ENCODE measurements at regions not wholly inside any gene's neighbourhood (a gene's known extent, or its start where the extent isn't known, plus 50 kb on each side); places are given as distances from the start of the nearest gene placed in this dataset.

DNA sequence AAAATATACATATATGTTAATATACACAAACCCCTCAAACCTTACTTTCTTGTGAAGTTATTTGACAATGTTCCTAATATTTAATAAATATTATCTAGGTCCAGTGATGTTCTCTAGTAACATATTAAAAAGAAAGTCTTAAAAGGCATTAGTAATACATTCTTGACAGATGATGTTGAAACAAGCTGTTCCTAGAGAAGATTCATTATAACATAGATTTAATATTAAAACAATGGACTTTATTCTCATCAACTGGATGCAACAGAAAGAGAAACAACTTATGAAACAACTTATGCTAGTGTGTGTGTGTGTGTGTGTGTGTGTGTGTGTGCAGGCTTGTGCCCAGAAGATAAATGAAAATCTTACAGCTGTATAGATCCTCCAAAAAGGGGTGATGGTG, 68.5 kb upstream of the PLXNA2 start:
- DNase-seq (ENCODE audit: low spot score) (no peak), ATAC-seq (ENCODE audit: low FRiP score) (no peak)
- TF ChIP-seq, protein P1, sequence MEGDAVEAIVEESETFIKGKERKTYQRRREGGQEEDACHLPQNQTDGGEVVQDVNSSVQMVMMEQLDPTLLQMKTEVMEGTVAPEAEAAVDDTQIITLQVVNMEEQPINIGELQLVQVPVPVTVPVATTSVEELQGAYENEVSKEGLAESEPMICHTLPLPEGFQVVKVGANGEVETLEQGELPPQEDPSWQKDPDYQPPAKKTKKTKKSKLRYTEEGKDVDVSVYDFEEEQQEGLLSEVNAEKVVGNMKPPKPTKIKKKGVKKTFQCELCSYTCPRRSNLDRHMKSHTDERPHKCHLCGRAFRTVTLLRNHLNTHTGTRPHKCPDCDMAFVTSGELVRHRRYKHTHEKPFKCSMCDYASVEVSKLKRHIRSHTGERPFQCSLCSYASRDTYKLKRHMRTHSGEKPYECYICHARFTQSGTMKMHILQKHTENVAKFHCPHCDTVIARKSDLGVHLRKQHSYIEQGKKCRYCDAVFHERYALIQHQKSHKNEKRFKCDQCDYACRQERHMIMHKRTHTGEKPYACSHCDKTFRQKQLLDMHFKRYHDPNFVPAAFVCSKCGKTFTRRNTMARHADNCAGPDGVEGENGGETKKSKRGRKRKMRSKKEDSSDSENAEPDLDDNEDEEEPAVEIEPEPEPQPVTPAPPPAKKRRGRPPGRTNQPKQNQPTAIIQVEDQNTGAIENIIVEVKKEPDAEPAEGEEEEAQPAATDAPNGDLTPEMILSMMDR (IDR thresholded peaks at IDR 0.05) = no peak

DNA sequence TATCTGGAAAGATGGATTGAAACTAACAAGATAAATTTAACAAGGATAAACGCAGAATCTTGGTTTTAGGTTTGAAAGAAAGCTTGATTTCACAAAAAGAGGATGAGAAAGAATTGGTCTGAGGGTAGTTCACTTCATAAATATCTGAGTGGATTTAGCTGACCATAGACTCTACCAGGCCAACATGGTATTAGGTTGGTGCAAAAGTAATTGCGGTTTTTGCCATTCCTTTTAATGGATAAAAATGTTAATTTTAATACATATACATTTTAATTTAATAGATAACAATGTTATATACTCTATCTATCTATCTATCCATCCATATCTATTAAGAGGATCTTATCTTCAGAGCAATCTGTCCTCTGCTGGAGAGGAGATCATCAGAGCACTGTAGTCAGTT, 70.2 kb upstream of the PLXNA2 start:
- DNase-seq (ENCODE audit: low spot score) (no peak), ATAC-seq (ENCODE audit: low FRiP score) (no peak)
- TF ChIP-seq, protein P1 (IDR thresholded peaks at IDR 0.05) = no peak

DNA sequence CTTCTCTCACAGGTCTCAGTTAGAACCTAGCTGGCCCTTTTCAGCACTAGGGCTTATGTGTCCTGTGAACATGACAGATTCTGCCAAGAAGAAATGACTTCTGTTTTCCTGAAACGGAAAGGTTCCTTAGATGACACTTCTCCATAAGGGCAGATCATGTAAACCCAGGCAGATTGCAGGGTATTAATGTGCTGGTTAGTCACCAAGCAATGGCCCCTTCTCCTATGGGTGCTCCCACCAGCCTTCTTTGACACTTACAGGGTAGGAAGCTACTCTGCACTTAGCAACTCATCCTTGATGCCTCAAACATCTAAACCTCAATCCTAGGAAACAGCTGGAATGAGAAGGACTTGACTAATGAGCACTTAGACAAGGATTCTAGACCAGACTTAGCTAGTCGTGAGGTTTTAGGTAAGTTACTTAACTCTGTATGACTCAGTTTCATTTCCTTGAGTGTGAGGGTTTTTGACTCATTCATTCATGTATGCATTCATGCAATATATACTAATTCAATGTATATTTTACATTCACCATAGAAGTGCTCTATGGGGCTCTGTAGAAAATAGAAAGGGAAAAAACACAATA, 74.1 kb upstream of the PLXNA2 start:
- TF ChIP-seq, protein P1 (IDR thresholded peaks at IDR 0.05) = no peak
- ATAC-seq (ENCODE audit: low FRiP score) (no peak), DNase-seq (ENCODE audit: low spot score) (no peak)

DNA sequence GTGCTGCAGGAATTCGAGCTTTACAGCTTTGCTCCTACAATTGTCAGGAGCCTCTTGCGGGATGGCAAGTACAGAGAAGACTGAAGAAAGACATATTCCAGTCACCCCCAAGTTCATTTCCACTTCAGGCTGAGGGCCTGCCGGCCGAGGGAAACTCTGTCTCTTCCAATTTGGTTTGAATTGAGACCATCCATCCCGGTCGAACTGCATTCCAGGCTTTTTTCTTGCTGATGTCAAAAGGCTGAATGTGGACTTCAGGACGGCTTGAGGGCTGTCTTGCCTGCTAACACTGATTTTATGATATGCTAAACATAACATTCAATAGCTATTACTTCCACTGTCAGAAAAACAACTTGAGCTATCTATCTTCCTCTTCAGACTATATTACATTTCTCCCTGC, 79.8 kb upstream of the PLXNA2 start:
- ATAC-seq (ENCODE audit: low FRiP score) = no peak
- TF ChIP-seq, protein P1 (IDR thresholded peaks at IDR 0.05) = no peak
- DNase-seq (ENCODE audit: low spot score) = no peak

DNA sequence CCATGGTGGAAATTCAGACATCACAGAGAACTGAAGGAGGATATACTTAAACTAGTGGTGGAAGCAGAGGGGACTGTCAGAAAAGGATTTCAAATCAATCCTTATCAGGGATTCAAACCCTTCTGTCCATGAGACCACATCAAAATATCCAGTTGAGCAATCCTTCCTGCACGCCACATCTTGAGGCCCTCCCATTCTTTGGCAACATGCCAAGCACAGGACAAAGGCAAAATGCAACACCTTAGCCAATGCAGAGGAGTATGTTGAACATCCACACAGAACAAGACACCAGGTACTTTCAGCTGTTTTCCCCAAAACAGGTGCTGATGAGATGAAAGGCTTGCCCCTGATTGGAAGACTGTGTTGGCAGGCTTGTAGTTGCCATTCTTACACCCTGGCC, 81.8 kb upstream of the PLXNA2 start:
- TF ChIP-seq, protein P1 (IDR thresholded peaks at IDR 0.05) = no peak
- DNase-seq (ENCODE audit: low spot score) (no peak), ATAC-seq (ENCODE audit: low FRiP score) (no peak)

DNA sequence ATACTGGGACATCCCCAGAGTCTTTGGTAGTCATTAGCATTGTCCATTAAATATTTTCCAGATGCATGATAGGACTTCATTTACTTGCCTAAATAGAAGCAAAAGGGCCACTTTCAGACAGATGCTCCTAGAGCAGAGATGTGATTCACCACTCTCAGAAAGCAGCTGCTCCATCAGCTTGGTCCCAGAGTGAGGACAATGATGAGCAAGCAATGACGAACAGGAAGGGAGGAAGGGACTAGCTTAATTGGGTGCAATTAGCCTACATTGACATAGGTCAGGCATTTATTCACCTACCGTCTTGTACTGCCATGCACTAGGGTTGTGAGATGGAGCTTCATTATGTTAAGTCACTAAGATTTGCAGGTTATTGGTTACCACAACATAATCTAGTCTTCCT, 85.1 kb upstream of the PLXNA2 start:
- TF ChIP-seq, protein P1 (IDR thresholded peaks at IDR 0.05) = no peak
- DNase-seq (ENCODE audit: low spot score) = no peak
- no peak for ATAC-seq (ENCODE audit: low FRiP score)

DNA sequence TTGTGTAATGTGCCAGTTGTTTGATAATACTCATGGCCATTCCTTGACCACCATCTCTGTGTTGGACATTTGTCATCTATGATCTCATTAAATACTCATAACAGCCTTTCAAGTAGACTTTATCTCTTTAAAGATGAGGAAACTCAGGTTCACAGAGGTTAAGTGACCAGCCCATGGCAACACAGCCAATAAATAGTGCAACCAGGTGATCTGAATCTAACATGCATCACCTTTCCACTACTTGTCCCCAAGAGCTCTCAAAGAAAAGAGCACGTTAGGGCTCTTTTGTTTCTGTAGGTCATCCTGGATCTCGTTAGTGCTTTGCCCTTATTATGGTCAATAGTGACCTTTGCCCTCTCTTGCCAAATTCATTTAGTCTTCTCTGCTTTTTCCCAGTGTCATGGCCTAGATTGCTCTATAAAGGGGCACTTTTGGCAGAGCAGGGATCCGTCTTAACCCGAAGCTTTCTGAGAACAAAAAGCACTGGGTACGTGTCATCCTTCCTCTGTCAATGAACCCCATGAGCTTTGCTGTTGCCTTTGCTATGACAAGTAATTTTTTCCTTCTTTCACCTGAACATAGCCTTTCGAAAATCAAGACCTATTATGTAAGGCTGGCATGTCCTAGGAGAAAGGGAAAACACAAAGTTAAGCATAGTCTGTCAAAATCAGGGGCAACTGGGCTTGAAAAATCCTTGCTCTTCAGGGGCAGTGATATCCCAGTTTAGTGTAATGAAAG, 88.0 kb upstream of the PLXNA2 start:
- TF ChIP-seq, protein P1 (IDR thresholded peaks at IDR 0.05) = no peak
- no peak for DNase-seq (ENCODE audit: low spot score)
- no peak for ATAC-seq (ENCODE audit: low FRiP score)
